A549 (cell line): ENCODE measurements at regions not wholly inside any gene's neighbourhood (a gene's known extent, or its start where the extent isn't known, plus 50 kb on each side); places are given as distances from the start of the nearest gene placed in this dataset.
"Not testable (repeated sequence)": the region's sequence is repeated elsewhere in the genome, so short reads cannot be mapped to it uniquely, and the experiment has no call there.

ENCODE experiments used
- ATAC-seq, 2 experiments: fragments of 200-7000 bp in 1 of 2; fragments of >200 bp in 1 of 2; cut with Nextera tagmentation in 1 of 2; cut with Tn5 transposase in 1 of 2; 3 replicates each; pipeline versions ENCODE4 v1.8.0 to v1.9.1; 2018 to 2020; ENCODE audit warnings: mild to moderate bottlenecking in 1 of 2, moderate library complexity in 1 of 2
- CTCF ChIA-PET: fragments of 300-600 bp; sonication (Branson Sonifier 250); formaldehyde crosslinking; extraction: SDS; loops from one replicate; lab custom pipeline; 2021; ENCODE audit warnings: antibody characterized with exemption, inconsistent platforms; lab: Yijun Ruan, JAX
- POLR2A ChIA-PET: fragments of 350-600 bp; formaldehyde crosslinking; extraction: SDS; loops from one replicate; lab custom pipeline; 2021; ENCODE audit warnings: antibody characterized with exemption, inconsistent platforms; lab: Yijun Ruan, JAX
- DNase-seq, 2 experiments: peaks; one replicate each; pipeline versions ENCODE4 v3.0.0 to v3.0.0-alpha.2; 2011 to 2016; ENCODE audit warnings: low read depth in 1 of 2, low spot score in 1 of 2
- FAIRE-seq: peaks from 2 replicates; lab custom pipeline; 2011; peaks lifted over from hg19 to GRCh38; lab: Jason Lieb, UNC
- H3K27ac ChIP-seq, 2 experiments: fragments of >200 bp; sonication (Bioruptor Twin); formaldehyde crosslinking; 3 replicates each; pipeline ENCODE4 v1.5.1; 2016 to 2017
- H3K4me1 ChIP-seq: fragments of >200 bp; sonication (Bioruptor Twin); formaldehyde crosslinking; 3 replicates; pipeline ENCODE4 v1.6.1; 2016
- H3K4me2 ChIP-seq: fragments of >200 bp; sonication (Bioruptor Twin); formaldehyde crosslinking; 3 replicates; pipeline ENCODE4 v1.6.1; 2016
- H3K4me3 ChIP-seq: fragments of >200 bp; sonication (Bioruptor Twin); formaldehyde crosslinking; 3 replicates; pipeline ENCODE4 v1.5.1; 2016
- H3K9me3 ChIP-seq: fragments of >200 bp; sonication (Bioruptor Twin); formaldehyde crosslinking; 3 replicates; pipeline ENCODE4 v1.6.1; 2016
- CBX8 ChIP-seq: fragments of 200-600 bp; sonication (generic); IDR thresholded peaks from 2 replicates; pipeline ENCODE4 v1.6.1; 2016
- EHF ChIP-seq: fragments of 250-450 bp; sonication (Bioruptor Pico); IDR thresholded peaks from 2 replicates; pipeline ENCODE4 v1.5.0; 2020; ENCODE audit warnings: mild to moderate bottlenecking
- EP300 ChIP-seq, 2 experiments: fragments of >200 bp; sonication (Bioruptor Twin); formaldehyde crosslinking; IDR thresholded peaks; 2 replicates in 1 of 2; 3 replicates in 1 of 2; pipeline ENCODE4 v1.6.1; 2016 to 2017
- FOSB ChIP-seq: fragments of 250-450 bp; sonication (Bioruptor Pico); IDR thresholded peaks from 2 replicates; pipeline ENCODE4 v1.5.0; 2020; ENCODE audit warnings: mild to moderate bottlenecking, moderate library complexity
- FOSL2 ChIP-seq, 2 experiments: fragments of 450-650 bp in 1 of 2; fragments of >200 bp in 1 of 2; sonication (Bioruptor Twin) in 1 of 2; formaldehyde crosslinking; IDR thresholded peaks; 2 replicates each; pipeline versions ENCODE4 v1.5.0 to v1.6.1; 2016 to 2020; ENCODE audit warnings: mild to moderate bottlenecking in 1 of 2, moderate library complexity in 1 of 2
- HEYL ChIP-seq: fragments of 250-450 bp; sonication (Bioruptor Pico); IDR thresholded peaks from 2 replicates; pipeline ENCODE4 v1.8.0; 2021; ENCODE audit warnings: mild to moderate bottlenecking, moderate library complexity
- HOXB13 ChIP-seq: fragments of 250-450 bp; sonication (Bioruptor Pico); IDR thresholded peaks from 2 replicates; pipeline ENCODE4 v1.5.0; 2020; ENCODE audit warnings: low read depth, mild to moderate bottlenecking, moderate library complexity
- KDM5A ChIP-seq: fragments of 200-600 bp; sonication (generic); IDR thresholded peaks from 2 replicates; pipeline ENCODE4 v1.6.1; 2016; ENCODE audit warnings: antibody characterized with exemption, mild to moderate bottlenecking
- MAZ ChIP-seq: fragments of 150-350 bp; IDR thresholded peaks from 2 replicates; pipeline ENCODE4 v1.6.1; 2014; ENCODE audit warnings: antibody characterized with exemption, low read depth, low read length, borderline replicate concordance
- MYC ChIP-seq: IDR thresholded peaks from 2 replicates; pipeline ENCODE4 v1.6.1; 2012; ENCODE audit warnings: mild to moderate bottlenecking, inconsistent platforms, low read length, improper control_type of control experiment, borderline replicate concordance
- NPAS2 ChIP-seq: fragments of 250-450 bp; sonication (Bioruptor Pico); IDR thresholded peaks from 2 replicates; pipeline ENCODE4 v1.8.0; 2022; ENCODE audit warnings: mild to moderate bottlenecking, moderate library complexity, borderline replicate concordance
- PHF8 ChIP-seq: fragments of 200-600 bp; sonication (generic); IDR thresholded peaks from 2 replicates; pipeline ENCODE4 v1.6.1; 2016; ENCODE audit warnings: low read depth, mild to moderate bottlenecking, antibody characterized with exemption, moderate library complexity, borderline replicate concordance
- POLR2AphosphoS2 ChIP-seq: conservative IDR thresholded peaks from 2 replicates; pipeline ENCODE4 v1.6.1; 2012; ENCODE audit warnings: low read length, improper control_type of control experiment, inconsistent platforms
- RARB ChIP-seq: fragments of 250-450 bp; sonication (Bioruptor Pico); IDR thresholded peaks from 2 replicates; pipeline ENCODE4 v1.8.0; 2021; ENCODE audit warnings: mild to moderate bottlenecking, moderate library complexity
- ZC3H11A ChIP-seq: fragments of 450-650 bp; IDR thresholded peaks from 2 replicates; pipeline ENCODE4 v1.6.1; 2014; ENCODE audit warnings: antibody characterized with exemption, mild to moderate bottlenecking
- ZNF302 ChIP-seq: fragments of 250-450 bp; sonication (Bioruptor Pico); IDR thresholded peaks from 2 replicates; pipeline ENCODE4 v1.9.0; 2021; ENCODE audit warnings: inconsistent platforms, mild to moderate bottlenecking, moderate library complexity
- WGBS: methylation state at CpG from one replicate; pipeline ENCODE4 v1.1.6; 2017; ENCODE audit errors: missing lambda C conversion rate; 5-methylcytosine and 5-hydroxymethylcytosine counted together
- TF ChIP-seq, protein P1 (sequence below): fragments of 450-650 bp; IDR thresholded peaks from 2 replicates; pipeline ENCODE4 v1.6.1; 2014; ENCODE audit warnings: antibody characterized with exemption
- TF ChIP-seq, protein P2 (sequence below): fragments of 200-600 bp; sonication (generic); IDR thresholded peaks from 2 replicates; pipeline ENCODE4 v1.6.1; 2016; ENCODE audit warnings: antibody characterized with exemption, mild to moderate bottlenecking, moderate library complexity
- TF ChIP-seq, protein P3 (sequence below): IDR thresholded peaks from 2 replicates; pipeline ENCODE4 v1.6.1; 2012; ENCODE audit warnings: low read depth, borderline replicate concordance
- TF ChIP-seq, protein P4 (sequence below): IDR thresholded peaks from 2 replicates; pipeline ENCODE4 v1.6.1; 2012
- TF ChIP-seq, protein P5 (sequence below): fragments of 150-350 bp; IDR thresholded peaks from 2 replicates; pipeline ENCODE4 v1.6.1; 2014; ENCODE audit warnings: low read depth, mild to moderate bottlenecking, low read length
- TF ChIP-seq, protein P6 (sequence below): fragments of >200 bp; sonication (Bioruptor Twin); formaldehyde crosslinking; IDR thresholded peaks from 2 replicates; pipeline ENCODE4 v1.6.1; 2016
- TF ChIP-seq, protein P7 (sequence below): fragments of 250-450 bp; sonication (Bioruptor Pico); IDR thresholded peaks from 2 replicates; pipeline ENCODE4 v1.5.0; 2020; ENCODE audit warnings: low read depth, mild to moderate bottlenecking, moderate library complexity

DNA sequence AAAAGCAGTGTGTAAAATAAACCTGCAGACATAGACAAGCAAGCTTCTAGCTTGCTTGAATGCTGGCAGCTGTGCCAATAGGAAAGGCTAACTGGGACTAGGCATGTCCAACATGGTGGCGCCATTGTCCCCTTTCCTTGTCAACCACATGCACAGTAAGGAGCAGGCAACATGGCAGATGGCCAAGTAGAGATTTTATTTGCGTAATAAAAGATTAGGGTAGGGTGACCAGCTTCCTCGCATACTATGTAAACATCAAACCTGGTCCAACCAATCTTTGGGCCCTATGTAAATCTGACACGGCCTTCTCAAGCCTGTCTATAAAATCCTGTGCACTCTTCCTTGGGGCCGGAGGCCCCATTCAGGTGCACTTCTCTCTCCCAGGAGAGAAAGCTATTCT, 575.4 kb upstream of the GOLIM4 start:
- Histone ChIP-seq H3K4me3 (no peak overlapping the region), H3K9me3 (no peaks in the 10 kb centered on the region), H3K4me2 (no peak overlapping the region), H3K27ac (no peak overlapping the region), H3K4me1 (no peaks in the 10 kb centered on the region)
- ChIA-PET CTCF (no interaction called here), POLR2A (no interaction called here)
- FAIRE-seq = no peak
- no peak for TF ChIP-seq FOSL2 (IDR thresholded peaks at IDR 0.05)
- TF ChIP-seq FOSL2 (CRISPR knock-in tag; IDR thresholded peaks at IDR 0.05) = no peak
- TF ChIP-seq MYC = no peak
- TF ChIP-seq, protein P1, sequence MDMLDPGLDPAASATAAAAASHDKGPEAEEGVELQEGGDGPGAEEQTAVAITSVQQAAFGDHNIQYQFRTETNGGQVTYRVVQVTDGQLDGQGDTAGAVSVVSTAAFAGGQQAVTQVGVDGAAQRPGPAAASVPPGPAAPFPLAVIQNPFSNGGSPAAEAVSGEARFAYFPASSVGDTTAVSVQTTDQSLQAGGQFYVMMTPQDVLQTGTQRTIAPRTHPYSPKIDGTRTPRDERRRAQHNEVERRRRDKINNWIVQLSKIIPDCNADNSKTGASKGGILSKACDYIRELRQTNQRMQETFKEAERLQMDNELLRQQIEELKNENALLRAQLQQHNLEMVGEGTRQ = no peak
- TF ChIP-seq, protein P2, sequence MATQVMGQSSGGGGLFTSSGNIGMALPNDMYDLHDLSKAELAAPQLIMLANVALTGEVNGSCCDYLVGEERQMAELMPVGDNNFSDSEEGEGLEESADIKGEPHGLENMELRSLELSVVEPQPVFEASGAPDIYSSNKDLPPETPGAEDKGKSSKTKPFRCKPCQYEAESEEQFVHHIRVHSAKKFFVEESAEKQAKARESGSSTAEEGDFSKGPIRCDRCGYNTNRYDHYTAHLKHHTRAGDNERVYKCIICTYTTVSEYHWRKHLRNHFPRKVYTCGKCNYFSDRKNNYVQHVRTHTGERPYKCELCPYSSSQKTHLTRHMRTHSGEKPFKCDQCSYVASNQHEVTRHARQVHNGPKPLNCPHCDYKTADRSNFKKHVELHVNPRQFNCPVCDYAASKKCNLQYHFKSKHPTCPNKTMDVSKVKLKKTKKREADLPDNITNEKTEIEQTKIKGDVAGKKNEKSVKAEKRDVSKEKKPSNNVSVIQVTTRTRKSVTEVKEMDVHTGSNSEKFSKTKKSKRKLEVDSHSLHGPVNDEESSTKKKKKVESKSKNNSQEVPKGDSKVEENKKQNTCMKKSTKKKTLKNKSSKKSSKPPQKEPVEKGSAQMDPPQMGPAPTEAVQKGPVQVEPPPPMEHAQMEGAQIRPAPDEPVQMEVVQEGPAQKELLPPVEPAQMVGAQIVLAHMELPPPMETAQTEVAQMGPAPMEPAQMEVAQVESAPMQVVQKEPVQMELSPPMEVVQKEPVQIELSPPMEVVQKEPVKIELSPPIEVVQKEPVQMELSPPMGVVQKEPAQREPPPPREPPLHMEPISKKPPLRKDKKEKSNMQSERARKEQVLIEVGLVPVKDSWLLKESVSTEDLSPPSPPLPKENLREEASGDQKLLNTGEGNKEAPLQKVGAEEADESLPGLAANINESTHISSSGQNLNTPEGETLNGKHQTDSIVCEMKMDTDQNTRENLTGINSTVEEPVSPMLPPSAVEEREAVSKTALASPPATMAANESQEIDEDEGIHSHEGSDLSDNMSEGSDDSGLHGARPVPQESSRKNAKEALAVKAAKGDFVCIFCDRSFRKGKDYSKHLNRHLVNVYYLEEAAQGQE = no peak
- TF ChIP-seq, protein P3, sequence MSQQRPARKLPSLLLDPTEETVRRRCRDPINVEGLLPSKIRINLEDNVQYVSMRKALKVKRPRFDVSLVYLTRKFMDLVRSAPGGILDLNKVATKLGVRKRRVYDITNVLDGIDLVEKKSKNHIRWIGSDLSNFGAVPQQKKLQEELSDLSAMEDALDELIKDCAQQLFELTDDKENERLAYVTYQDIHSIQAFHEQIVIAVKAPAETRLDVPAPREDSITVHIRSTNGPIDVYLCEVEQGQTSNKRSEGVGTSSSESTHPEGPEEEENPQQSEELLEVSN = no peak
- no peak for TF ChIP-seq EP300 (IDR thresholded peaks at IDR 0.05)
- TF ChIP-seq, protein P4, sequence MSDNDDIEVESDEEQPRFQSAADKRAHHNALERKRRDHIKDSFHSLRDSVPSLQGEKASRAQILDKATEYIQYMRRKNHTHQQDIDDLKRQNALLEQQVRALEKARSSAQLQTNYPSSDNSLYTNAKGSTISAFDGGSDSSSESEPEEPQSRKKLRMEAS = no peak
- no peak for TF ChIP-seq PHF8
- no peak for TF ChIP-seq CBX8
- TF ChIP-seq MAZ = no peak
- TF ChIP-seq, protein P5, sequence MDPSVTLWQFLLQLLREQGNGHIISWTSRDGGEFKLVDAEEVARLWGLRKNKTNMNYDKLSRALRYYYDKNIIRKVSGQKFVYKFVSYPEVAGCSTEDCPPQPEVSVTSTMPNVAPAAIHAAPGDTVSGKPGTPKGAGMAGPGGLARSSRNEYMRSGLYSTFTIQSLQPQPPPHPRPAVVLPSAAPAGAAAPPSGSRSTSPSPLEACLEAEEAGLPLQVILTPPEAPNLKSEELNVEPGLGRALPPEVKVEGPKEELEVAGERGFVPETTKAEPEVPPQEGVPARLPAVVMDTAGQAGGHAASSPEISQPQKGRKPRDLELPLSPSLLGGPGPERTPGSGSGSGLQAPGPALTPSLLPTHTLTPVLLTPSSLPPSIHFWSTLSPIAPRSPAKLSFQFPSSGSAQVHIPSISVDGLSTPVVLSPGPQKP = no peak
- no peak for TF ChIP-seq RARB (CRISPR knock-in tag)
- TF ChIP-seq, protein P6, sequence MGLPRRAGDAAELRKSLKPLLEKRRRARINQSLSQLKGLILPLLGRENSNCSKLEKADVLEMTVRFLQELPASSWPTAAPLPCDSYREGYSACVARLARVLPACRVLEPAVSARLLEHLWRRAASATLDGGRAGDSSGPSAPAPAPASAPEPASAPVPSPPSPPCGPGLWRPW = no peak
- no peak for TF ChIP-seq EHF
- DNase-seq = no peak
- ATAC-seq = no peak
- 20% methylated on average over 5 of the region's 5 CpGs for WGBS

DNA sequence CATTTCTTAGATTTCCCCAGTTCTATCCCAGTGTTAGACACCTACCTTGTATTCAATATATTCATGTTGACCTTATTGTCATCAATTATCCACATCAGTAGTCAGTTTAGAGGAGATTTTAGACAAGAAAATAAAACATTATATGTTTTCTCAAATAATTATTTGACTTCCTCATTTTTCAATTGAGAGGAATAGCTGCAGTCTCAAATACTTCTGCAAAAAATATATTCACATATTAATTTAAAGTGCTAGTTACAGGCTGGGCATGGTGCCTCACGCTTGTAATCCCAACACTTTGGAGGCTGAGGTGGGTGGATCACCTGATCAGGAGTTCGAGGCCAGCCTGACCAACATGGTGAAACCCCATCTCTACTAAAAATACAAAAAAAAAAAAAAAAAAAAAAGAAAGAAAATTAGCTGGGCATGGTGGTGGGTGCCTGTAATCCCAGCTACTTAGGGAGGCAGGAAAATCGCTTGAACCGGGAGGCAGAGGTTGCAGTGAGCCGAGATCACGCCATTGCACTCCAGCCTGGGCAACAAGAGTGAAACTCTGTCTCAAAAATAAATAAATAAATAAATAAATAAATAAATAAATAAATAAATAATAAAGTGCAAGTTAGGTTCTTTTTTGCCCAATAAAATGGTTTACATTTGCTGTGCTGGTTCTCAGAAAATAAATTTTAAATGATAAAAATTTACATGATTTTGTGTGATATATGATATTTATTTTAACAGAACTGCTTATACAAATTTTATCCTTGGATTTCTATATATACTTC, 565.3 kb upstream of the GOLIM4 start:
- FAIRE-seq, CTCF ChIA-PET, ATAC-seq: not testable (repeated sequence)
- peak; percentile 36; the same call in 1 of the 2 replicates for TF ChIP-seq ZC3H11A
- TF ChIP-seq, all 56 proteins: peak for 1; not testable (repeated sequence) for 55
- H3K4me1 ChIP-seq, H3K4me3 ChIP-seq, POLR2A ChIA-PET, DNase-seq, H3K27ac ChIP-seq, H3K4me2 ChIP-seq, H3K9me3 ChIP-seq: not testable (repeated sequence)
- 6% methylated on average over 6 of the region's 6 CpGs for WGBS

DNA sequence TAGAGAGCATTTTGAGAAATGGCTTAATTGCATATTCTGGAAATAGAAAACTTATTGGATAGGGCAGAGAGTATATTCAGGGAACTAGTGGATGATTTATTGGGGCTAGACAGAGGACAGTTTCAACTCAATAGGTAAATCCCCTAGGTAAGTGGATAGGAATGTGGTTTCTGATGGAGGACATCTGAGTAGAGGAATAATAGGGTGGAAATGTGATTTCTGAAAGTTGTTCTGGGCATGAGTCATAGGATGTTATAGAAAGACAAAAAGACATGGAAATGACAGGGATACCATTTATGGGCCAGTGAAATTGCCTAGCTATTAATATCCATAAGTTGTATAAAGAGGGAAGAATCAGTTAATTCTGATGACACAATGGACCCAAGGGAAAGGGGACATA, 563.3 kb upstream of the GOLIM4 start:
- Histone ChIP-seq H3K27ac (no peak overlapping the region), H3K4me2 (no peak overlapping the region), H3K4me3 (no peak overlapping the region), H3K4me1 (no peaks in the 10 kb centered on the region), H3K9me3 (no peaks in the 10 kb centered on the region)
- ATAC-seq (no peak), FAIRE-seq (no peak), DNase-seq (no peak)
- POLR2A ChIA-PET = no interaction called here
- TF ChIP-seq POLR2AphosphoS2 (no peak), HOXB13 (CRISPR knock-in tag) (no peak), EP300 (IDR thresholded peaks at IDR 0.05) (no peak), FOSB (CRISPR knock-in tag) (no peak), HEYL (no peak), KDM5A (no peak), FOSL2 (IDR thresholded peaks at IDR 0.05) (no peak), FOSL2 (CRISPR knock-in tag; IDR thresholded peaks at IDR 0.05) (no peak), ZNF302 (no peak), NPAS2 (no peak)
- TF ChIP-seq, protein P7, sequence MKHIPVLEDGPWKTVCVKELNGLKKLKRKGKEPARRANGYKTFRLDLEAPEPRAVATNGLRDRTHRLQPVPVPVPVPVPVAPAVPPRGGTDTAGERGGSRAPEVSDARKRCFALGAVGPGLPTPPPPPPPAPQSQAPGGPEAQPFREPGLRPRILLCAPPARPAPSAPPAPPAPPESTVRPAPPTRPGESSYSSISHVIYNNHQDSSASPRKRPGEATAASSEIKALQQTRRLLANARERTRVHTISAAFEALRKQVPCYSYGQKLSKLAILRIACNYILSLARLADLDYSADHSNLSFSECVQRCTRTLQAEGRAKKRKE (CRISPR knock-in tag) = no peak
- TF ChIP-seq, protein P5 = no peak
- CTCF ChIA-PET = no interaction called here
